ENCODE measurements at regions not wholly inside any gene's neighbourhood (a gene's known extent, or its start where the extent isn't known, plus 50 kb on each side); places are given as distances from the start of the nearest gene placed in this dataset.

- DNase-seq (ENCODE audit: extremely low read depth, low read depth, low spot score): no peak
These were observed 52.9 kb upstream of the IRX1 start for GRCh38 chr5:3542769-3543168.

- no peak for DNase-seq (ENCODE audit: extremely low read depth, low read depth, low spot score)
These were observed 53.5 kb upstream of the IRX1 start for GRCh38 chr5:3542158-3542557.

GRCh38 chr5:3538886-3539285, 56.7 kb upstream of the IRX1 start:
- DNase-seq (ENCODE audit: extremely low read depth, low read depth, low spot score): no peak

GRCh38 chr5:3537942-3538341, 57.7 kb upstream of the IRX1 start:
- no peak for DNase-seq (ENCODE audit: extremely low read depth, low read depth, low spot score)

GRCh38 chr5:3535414-3536211, 60.0 kb upstream of the IRX1 start:
- DNase-seq (ENCODE audit: extremely low read depth, low read depth, low spot score): no peak

GRCh38 chr5:3534997-3535396, 60.6 kb upstream of the IRX1 start:
- no peak for DNase-seq (ENCODE audit: extremely low read depth, low read depth, low spot score)

- no peak for DNase-seq (ENCODE audit: extremely low read depth, low read depth, low spot score)
These were observed 64.2 kb upstream of the IRX1 start for GRCh38 chr5:3531320-3531986.

GRCh38 chr5:3530251-3530650, 65.4 kb upstream of the IRX1 start:
- no peak for DNase-seq (ENCODE audit: extremely low read depth, low read depth, low spot score)

- DNase-seq (ENCODE audit: extremely low read depth, low read depth, low spot score): no peak
These were observed 69.0 kb upstream of the IRX1 start for GRCh38 chr5:3526551-3527185.

- no peak for DNase-seq (ENCODE audit: extremely low read depth, low read depth, low spot score)
These were observed 73.1 kb upstream of the IRX1 start for GRCh38 chr5:3522491-3522890.

- DNase-seq (ENCODE audit: extremely low read depth, low read depth, low spot score): no peak
These were observed 77.1 kb upstream of the IRX1 start for GRCh38 chr5:3518576-3518975.

GRCh38 chr5:3518051-3518450, 77.6 kb upstream of the IRX1 start:
- no peak for DNase-seq (ENCODE audit: extremely low read depth, low read depth, low spot score)

- no peak for DNase-seq (ENCODE audit: extremely low read depth, low read depth, low spot score)
These were observed 78.3 kb upstream of the IRX1 start for GRCh38 chr5:3517348-3517747.

GRCh38 chr5:3512361-3513095, 83.1 kb upstream of the IRX1 start:
- no peak for DNase-seq (ENCODE audit: extremely low read depth, low read depth, low spot score)

GRCh38 chr5:3511934-3512333, 83.7 kb upstream of the IRX1 start:
- no peak for DNase-seq (ENCODE audit: extremely low read depth, low read depth, low spot score)

GRCh38 chr5:3511519-3511918, 84.1 kb upstream of the IRX1 start:
- no peak for DNase-seq (ENCODE audit: extremely low read depth, low read depth, low spot score)

- DNase-seq (ENCODE audit: extremely low read depth, low read depth, low spot score): no peak
These were observed 84.8 kb upstream of the IRX1 start for GRCh38 chr5:3510642-3511417.

- no peak for DNase-seq (ENCODE audit: extremely low read depth, low read depth, low spot score)
These were observed 86.3 kb upstream of the IRX1 start for GRCh38 chr5:3509290-3509689.

GRCh38 chr5:3508395-3508794, 87.2 kb upstream of the IRX1 start:
- no peak for DNase-seq (ENCODE audit: extremely low read depth, low read depth, low spot score)

GRCh38 chr5:3490957-3491507, 104.6 kb upstream of the IRX1 start:
- DNase-seq (ENCODE audit: extremely low read depth, low read depth, low spot score): no peak

Measured in glomerular endothelial cell (primary cell).